ENCODE measurements at regions not wholly inside any gene's neighbourhood (a gene's known extent, or its start where the extent isn't known, plus 50 kb on each side); places are given as distances from the start of the nearest gene placed in this dataset.

GRCh38 chr12:43038991-43039390, 449.4 kb upstream of the PRICKLE1 start:
- TF ChIP-seq SMC3 (conservative IDR thresholded peaks at IDR 0.05; ENCODE audit: poor library complexity) (no peak), CTCF (IDR thresholded peaks at IDR 0.05; ENCODE audit: poor library complexity, severe bottlenecking) (no peak), EZH2 (IDR thresholded peaks at IDR 0.05; ENCODE audit: borderline replicate concordance, insufficient read depth, low read length, poor library complexity, severe bottlenecking) (no peak), POLR2AphosphoS5 (IDR thresholded peaks at IDR 0.05) (no peak), MXI1 (conservative IDR thresholded peaks at IDR 0.05; ENCODE audit: poor library complexity, severe bottlenecking) (no peak), EP300 (conservative IDR thresholded peaks at IDR 0.05; ENCODE audit: poor library complexity, severe bottlenecking) (no peak), REST (IDR thresholded peaks at IDR 0.05; ENCODE audit: borderline replicate concordance) (no peak), TAF1 (IDR thresholded peaks at IDR 0.05; ENCODE audit: low read depth) (no peak), RAD21 (conservative IDR thresholded peaks at IDR 0.05) (no peak)
